SH-SY5Y (cell line): ENCODE measurements at regions not wholly inside any gene's neighbourhood (a gene's known extent, or its start where the extent isn't known, plus 50 kb on each side); places are given as distances from the start of the nearest gene placed in this dataset.

Experiments used
- GATA2 ChIP-seq: IDR thresholded peaks from 2 replicates; pipeline ENCODE4 v1.6.1; 2011; ENCODE audit warnings: mild to moderate bottlenecking, low read depth, low read length
- GATA3 ChIP-seq: IDR thresholded peaks from 2 replicates; pipeline ENCODE4 v1.6.1; 2011; ENCODE audit warnings: low read depth, mild to moderate bottlenecking, low read length, moderate library complexity

- TF ChIP-seq GATA3 (no peak), GATA2 (no peak)
Observed at GRCh38 chr3:124498891-124499290, 231.4 kb upstream of the UMPS start.
